ENCODE measurements at regions not wholly inside any gene's neighbourhood (a gene's known extent, or its start where the extent isn't known, plus 50 kb on each side); places are given as distances from the start of the nearest gene placed in this dataset.

DNA sequence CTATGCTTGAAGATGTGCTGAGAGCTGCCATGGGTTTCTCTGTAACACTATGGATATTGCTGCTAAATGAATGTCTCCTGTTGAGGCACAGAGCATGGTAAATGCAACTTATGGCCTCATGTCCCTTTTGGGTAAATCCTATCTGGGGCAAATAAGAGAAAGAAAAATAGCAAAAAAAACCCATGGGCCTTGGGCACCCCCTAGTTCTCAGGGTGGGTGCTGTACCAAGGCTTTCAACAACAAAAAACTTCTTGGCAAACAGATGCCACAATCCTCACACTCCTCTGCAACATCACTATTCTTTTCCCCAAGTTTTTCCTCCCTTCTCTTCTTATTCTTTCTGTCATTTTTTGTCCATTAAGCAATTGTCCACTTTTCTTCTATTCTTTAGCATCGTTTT, 340.1 kb upstream of the ROBO2 start:
- DNase-seq (no peak), ATAC-seq (no peak)
- Histone ChIP-seq H3K4me1 (ENCODE audit: control insufficient read depth, insufficient read depth, low read length) (no peaks in the 10 kb centered on the region), H3K27me3 (ENCODE audit: control insufficient read depth, insufficient read depth) (no peaks in the 10 kb centered on the region), H3K27ac (ENCODE audit: low read length) (no peak overlapping the region), H3K4me3 (ENCODE audit: low read length) (no peak overlapping the region), H3K9me3 (ENCODE audit: control insufficient read depth, low read length) (no peaks in the 10 kb centered on the region)
- intact Hi-C loops (cut with DNase I) = no loop called here
- WGBS = 66% methylated on average over 1 of the region's 1 CpG

DNA sequence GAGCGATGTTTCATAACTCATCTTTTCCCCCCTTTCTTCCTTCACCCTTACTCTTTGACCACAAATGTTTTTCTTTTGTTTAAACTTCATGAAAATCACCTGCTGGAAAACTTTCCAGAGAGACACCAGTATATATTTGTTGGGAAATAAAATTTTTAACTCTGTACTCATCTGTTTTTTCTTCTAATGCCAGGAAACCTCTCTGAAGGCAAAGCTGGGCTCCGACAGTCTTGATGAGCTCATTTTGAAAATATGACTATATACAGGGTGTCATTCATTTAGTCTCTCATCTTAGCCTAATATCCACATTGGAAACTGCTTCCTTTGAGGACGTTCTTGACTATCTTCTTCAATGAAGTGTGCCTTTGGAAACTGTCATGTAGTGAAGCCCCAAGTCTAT, 339.6 kb upstream of the ROBO2 start:
- Histone ChIP-seq H3K4me3 (ENCODE audit: low read length) (no peak overlapping the region), H3K4me1 (ENCODE audit: control insufficient read depth, insufficient read depth, low read length) (no peaks in the 10 kb centered on the region), H3K27me3 (ENCODE audit: control insufficient read depth, insufficient read depth) (no peaks in the 10 kb centered on the region), H3K9me3 (ENCODE audit: control insufficient read depth, low read length) (no peaks in the 10 kb centered on the region), H3K27ac (ENCODE audit: low read length) (no peak overlapping the region)
- DNase-seq (no peak), ATAC-seq (no peak)
- WGBS = 67% methylated on average over 3 of the region's 3 CpGs
- intact Hi-C loops (cut with DNase I) = no loop called here

DNA sequence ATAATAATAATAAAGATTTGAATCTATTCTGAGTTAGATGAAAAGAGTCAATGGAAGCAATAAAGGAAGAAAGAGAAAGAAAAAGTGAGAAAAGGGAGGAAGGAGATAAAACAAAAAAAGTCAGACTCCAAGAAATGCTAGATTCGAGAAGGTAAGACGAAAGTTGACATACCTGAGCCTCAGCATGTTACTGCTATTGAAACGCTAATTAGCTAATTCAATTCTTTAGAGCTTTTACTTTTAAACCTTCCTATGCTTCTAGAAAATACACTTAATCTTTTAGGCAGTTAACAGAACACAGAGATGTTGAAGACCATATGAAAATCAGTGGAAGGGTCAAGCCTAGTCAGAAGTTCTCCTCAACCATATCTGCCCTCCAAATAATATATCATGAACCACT, 337.2 kb upstream of the ROBO2 start:
- no peak for ATAC-seq
- no peak overlapping the region for H3K4me3 ChIP-seq (ENCODE audit: low read length)
- H3K27me3 ChIP-seq (ENCODE audit: control insufficient read depth, insufficient read depth) = no peaks in the 10 kb centered on the region
- DNase-seq = no peak
- H3K4me1 ChIP-seq (ENCODE audit: control insufficient read depth, insufficient read depth, low read length) = no peaks in the 10 kb centered on the region
- WGBS = 75% methylated on average over 3 of the region's 3 CpGs
- H3K9me3 ChIP-seq (ENCODE audit: control insufficient read depth, low read length) = no peaks in the 10 kb centered on the region
- no peak overlapping the region for H3K27ac ChIP-seq (ENCODE audit: low read length)
- intact Hi-C loops (cut with DNase I) = no loop called here

DNA sequence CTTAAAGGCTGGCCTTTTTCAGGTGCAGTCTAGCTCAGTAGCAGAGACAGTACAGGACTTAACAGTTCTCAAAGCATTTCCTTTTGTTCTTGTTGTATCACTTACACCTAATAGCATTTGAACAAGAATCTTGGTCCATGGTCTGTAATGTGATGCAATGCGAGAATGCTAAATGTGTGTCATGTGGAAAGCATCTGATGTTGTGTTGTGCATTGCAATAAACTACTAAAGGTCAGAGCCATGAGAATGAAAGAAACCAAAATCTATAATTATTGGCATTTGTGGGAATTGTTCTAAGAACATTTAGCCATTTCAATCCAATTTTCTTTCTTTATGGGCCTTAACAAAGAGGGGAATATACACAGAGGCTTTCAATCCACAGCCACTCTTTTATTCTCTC, 324.5 kb upstream of the ROBO2 start:
- H3K9me3 ChIP-seq (ENCODE audit: control insufficient read depth, low read length) = no peaks in the 10 kb centered on the region
- no peak overlapping the region for H3K27ac ChIP-seq (ENCODE audit: low read length)
- intact Hi-C loops (cut with DNase I) = no loop called here
- WGBS = 81% methylated on average over 1 of the region's 1 CpG
- H3K4me3 ChIP-seq (ENCODE audit: low read length) = no peak overlapping the region
- DNase-seq = no peak
- no peaks in the 10 kb centered on the region for H3K27me3 ChIP-seq (ENCODE audit: control insufficient read depth, insufficient read depth)
- no peak for ATAC-seq
- H3K4me1 ChIP-seq (ENCODE audit: control insufficient read depth, insufficient read depth, low read length) = no peaks in the 10 kb centered on the region

DNA sequence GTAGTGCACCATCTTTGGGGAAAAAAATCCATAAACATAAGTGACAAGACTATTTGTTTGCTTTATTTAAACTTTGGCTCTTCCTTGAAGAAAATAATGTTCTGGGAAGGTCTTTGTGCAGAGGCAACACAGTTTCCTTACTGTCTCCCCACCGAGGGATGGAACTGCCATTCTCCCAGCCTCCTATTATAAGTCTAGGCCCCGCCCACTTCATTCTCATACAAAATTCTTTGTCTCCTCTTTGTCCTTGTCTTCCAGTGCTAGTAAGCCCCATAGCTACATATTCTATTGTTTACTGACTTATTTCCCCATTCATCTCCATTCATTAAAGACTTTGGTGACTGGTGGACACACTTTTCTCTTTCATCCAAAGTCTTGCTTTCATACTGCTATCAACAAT, 316.5 kb upstream of the ROBO2 start:
- no peak overlapping the region for H3K4me3 ChIP-seq (ENCODE audit: low read length)
- H3K27ac ChIP-seq (ENCODE audit: low read length) = no peak overlapping the region
- H3K27me3 ChIP-seq (ENCODE audit: control insufficient read depth, insufficient read depth) = no peaks in the 10 kb centered on the region
- intact Hi-C loops (cut with DNase I) = no loop called here
- H3K9me3 ChIP-seq (ENCODE audit: control insufficient read depth, low read length) = no peaks in the 10 kb centered on the region
- no peak for ATAC-seq
- DNase-seq = no peak
- no peaks in the 10 kb centered on the region for H3K4me1 ChIP-seq (ENCODE audit: control insufficient read depth, insufficient read depth, low read length)
- WGBS = 65% methylated on average over 2 of the region's 2 CpGs

DNA sequence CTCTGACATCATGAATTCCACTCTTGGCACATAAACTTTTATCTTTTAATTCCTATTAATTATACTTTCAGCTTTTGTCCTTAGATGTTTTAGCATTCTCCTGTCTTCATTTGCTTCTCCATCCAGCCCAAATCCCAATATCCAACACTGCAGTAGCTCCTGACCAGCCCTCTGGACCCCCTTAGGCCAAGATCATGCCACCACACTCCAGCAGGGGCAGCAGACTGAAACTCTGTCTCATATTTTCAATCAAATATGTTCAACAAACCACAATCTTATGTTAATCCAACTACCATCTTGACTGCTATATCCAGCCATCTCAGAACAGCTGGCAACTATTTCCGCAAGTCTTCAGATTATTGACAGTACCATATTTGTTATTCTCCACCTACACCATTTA, 315.8 kb upstream of the ROBO2 start:
- intact Hi-C loops (cut with DNase I) = no loop called here

DNA sequence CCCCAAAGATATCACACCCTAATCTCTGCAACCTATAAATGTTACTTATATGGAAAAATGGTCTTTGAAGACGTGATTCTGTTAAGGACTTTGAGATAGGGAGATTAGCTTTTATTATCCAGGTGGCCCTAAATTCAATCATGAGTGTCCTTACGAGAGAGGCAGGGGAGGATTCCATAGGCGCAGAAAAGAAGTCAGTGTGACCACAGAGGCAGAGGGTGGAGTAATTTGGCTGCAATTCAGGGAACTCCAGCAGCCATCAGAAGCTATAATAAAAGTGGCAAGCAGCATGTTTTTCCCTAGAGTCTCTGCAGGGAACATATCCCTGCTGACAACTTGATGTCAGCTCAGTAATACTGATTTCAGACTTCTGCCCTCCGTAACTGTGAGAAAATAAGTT, 315.2 kb upstream of the ROBO2 start:
- Histone ChIP-seq H3K27me3 (ENCODE audit: control insufficient read depth, insufficient read depth) (no peaks in the 10 kb centered on the region), H3K4me1 (ENCODE audit: control insufficient read depth, insufficient read depth, low read length) (no peaks in the 10 kb centered on the region), H3K9me3 (ENCODE audit: control insufficient read depth, low read length) (no peaks in the 10 kb centered on the region), H3K27ac (ENCODE audit: low read length) (no peak overlapping the region), H3K4me3 (ENCODE audit: low read length) (no peak overlapping the region)
- ATAC-seq (no peak), DNase-seq (no peak)
- WGBS = 62% methylated on average over 4 of the region's 4 CpGs
- intact Hi-C loops (cut with DNase I) = no loop called here

More for the DNA sequence above, 315.8 kb upstream of the ROBO2 start:
- no peak for DNase-seq
- 92% methylated on average over 1 of the region's 1 CpG for WGBS
- H3K4me3 ChIP-seq (ENCODE audit: low read length) = no peak overlapping the region
- no peak for ATAC-seq
- H3K27me3 ChIP-seq (ENCODE audit: control insufficient read depth, insufficient read depth) = no peaks in the 10 kb centered on the region
- no peak overlapping the region for H3K27ac ChIP-seq (ENCODE audit: low read length)
- no peaks in the 10 kb centered on the region for H3K9me3 ChIP-seq (ENCODE audit: control insufficient read depth, low read length)
- no peaks in the 10 kb centered on the region for H3K4me1 ChIP-seq (ENCODE audit: control insufficient read depth, insufficient read depth, low read length)

DNA sequence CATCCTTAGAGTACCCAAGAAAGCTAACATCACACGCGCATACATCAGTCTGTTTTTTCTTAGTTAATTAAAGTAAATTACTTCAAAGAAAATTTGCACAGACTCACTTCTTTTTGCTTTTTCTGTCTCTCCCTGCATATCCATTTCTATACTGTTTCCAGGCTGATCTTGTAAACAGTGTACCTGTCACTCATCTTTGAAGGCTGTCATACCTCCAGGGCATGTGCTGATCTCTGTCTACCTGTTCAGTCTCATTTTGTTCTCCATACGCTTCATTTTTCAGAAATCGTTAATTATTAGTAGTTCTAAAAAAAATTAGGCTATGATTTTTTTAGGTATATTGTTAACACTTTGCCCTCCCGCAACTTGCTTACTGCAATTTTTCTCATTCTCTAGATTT, 313.9 kb upstream of the ROBO2 start:
- DNase-seq (no peak), ATAC-seq (no peak)
- H3K27me3 ChIP-seq (ENCODE audit: control insufficient read depth, insufficient read depth) = no peaks in the 10 kb centered on the region
- no peaks in the 10 kb centered on the region for H3K4me1 ChIP-seq (ENCODE audit: control insufficient read depth, insufficient read depth, low read length)
- H3K4me3 ChIP-seq (ENCODE audit: low read length) = no peak overlapping the region
- no peaks in the 10 kb centered on the region for H3K9me3 ChIP-seq (ENCODE audit: control insufficient read depth, low read length)
- intact Hi-C loops (cut with DNase I) = no loop called here
- 95% methylated on average over 5 of the region's 5 CpGs for WGBS
- H3K27ac ChIP-seq (ENCODE audit: low read length) = no peak overlapping the region

DNA sequence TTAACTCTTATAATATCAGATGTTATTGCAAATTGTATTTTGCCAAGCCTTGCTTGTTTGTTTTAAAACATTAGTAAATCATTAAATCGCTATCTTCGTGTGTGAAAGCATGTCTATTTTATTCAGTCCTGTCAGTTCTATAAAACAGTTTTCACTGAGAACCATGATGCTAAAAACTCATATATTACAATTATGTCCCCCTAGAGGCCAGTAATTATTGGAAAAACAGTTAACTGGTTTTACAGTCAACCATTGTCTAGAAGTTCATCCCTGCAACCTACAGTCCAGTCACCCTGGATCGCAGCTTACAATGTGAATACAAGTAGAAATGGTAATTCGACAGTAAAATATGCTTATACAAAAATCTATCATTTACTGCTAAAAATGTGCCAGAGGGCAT, 311.5 kb upstream of the ROBO2 start:
- H3K4me3 ChIP-seq (ENCODE audit: low read length) = no peak overlapping the region
- no peak overlapping the region for H3K27ac ChIP-seq (ENCODE audit: low read length)
- 88% methylated on average over 4 of the region's 4 CpGs for WGBS
- H3K4me1 ChIP-seq (ENCODE audit: control insufficient read depth, insufficient read depth, low read length) = no peaks in the 10 kb centered on the region
- intact Hi-C loops (cut with DNase I) = no loop called here
- H3K27me3 ChIP-seq (ENCODE audit: control insufficient read depth, insufficient read depth) = no peaks in the 10 kb centered on the region
- DNase-seq = no peak
- ATAC-seq = no peak
- no peaks in the 10 kb centered on the region for H3K9me3 ChIP-seq (ENCODE audit: control insufficient read depth, low read length)

DNA sequence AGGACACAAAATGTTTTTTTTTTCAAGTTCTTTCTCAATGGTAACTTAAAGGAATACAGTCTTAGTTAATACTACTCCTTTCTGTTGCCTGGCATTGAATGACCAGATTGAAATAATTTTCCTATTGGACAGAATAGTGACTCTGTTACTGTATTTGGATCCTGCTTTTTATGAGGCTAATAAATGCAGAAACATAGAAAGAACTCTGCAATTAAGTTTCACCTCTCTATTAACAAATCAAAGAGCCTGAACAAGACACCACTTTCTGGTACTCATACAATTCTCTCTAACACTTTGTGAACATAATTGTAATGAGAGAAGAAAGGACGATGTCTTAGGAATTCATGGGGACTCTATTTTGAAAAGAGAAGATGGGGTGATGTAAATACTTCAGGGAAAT, 308.4 kb upstream of the ROBO2 start:
- intact Hi-C loops (cut with DNase I) = no loop called here
- DNase-seq (no peak), ATAC-seq (no peak)
- 79% methylated on average over 1 of the region's 1 CpG for WGBS
- Histone ChIP-seq H3K9me3 (ENCODE audit: control insufficient read depth, low read length) (no peaks in the 10 kb centered on the region), H3K27ac (ENCODE audit: low read length) (no peak overlapping the region), H3K27me3 (ENCODE audit: control insufficient read depth, insufficient read depth) (no peaks in the 10 kb centered on the region), H3K4me1 (ENCODE audit: control insufficient read depth, insufficient read depth, low read length) (no peaks in the 10 kb centered on the region), H3K4me3 (ENCODE audit: low read length) (no peak overlapping the region)

DNA sequence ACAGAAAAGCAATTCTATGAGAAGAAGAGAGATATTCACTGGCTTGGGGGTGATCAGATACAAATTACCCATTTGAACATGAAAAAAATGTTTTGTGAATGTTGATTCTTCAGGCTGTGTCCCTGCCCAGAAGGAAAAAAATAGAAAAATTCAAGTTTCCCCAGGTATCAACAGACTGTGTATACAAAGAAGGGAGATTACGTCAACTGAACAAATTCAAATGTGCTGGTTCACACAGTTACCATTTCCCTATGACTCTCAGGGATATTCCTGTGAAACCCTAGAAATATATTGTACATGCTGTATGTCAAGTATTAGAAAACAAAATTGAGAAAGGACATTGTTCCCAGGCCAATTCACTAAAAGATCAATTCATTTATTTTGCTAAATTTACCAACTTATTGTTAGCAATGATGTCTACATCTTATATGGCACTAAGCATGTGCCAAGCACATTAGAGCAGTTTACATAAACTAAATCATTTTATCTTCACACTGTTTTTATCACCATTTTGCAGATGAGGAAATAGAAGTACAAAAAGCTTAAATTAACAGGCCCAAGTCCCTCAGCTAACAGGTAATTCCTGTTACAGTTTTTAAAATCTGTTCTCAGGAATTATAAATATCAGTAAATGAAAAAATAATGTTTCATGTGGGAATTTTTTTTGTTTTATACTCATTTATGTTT, 306.7 kb upstream of the ROBO2 start:
- Histone ChIP-seq H3K27me3 (ENCODE audit: control insufficient read depth, insufficient read depth) (no peaks in the 10 kb centered on the region), H3K4me3 (ENCODE audit: low read length) (no peak overlapping the region), H3K4me1 (ENCODE audit: control insufficient read depth, insufficient read depth, low read length) (no peaks in the 10 kb centered on the region), H3K27ac (ENCODE audit: low read length) (no peak overlapping the region), H3K9me3 (ENCODE audit: control insufficient read depth, low read length) (no peaks in the 10 kb centered on the region)
- intact Hi-C loops (cut with DNase I) = no loop called here
- 84% methylated on average over 1 of the region's 1 CpG for WGBS
- DNase-seq = no peak
- no peak for ATAC-seq

DNA sequence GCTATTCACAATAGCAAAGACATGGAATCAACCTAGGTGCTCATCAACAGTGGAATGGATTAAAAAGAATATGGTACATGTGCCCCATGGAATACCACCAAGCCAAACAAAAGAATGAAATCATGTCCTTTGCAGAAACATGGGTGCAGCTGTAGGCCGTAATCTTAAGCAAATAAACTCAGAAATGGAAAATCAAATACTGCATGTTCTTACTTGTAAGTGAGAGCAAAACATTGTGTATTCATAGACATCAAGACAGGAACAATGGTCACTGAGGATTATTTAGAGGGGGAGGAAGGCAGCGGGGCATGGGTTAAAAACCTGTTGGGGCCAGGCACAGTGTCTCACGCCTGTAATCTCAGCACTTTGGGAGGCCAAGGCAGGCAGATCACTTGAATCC, 304.7 kb upstream of the ROBO2 start:
- Histone ChIP-seq H3K9me3 (ENCODE audit: control insufficient read depth, low read length) (no peaks in the 10 kb centered on the region), H3K27me3 (ENCODE audit: control insufficient read depth, insufficient read depth) (no peaks in the 10 kb centered on the region), H3K4me3 (ENCODE audit: low read length) (no peak overlapping the region), H3K27ac (ENCODE audit: low read length) (no peak overlapping the region), H3K4me1 (ENCODE audit: control insufficient read depth, insufficient read depth, low read length) (no peaks in the 10 kb centered on the region)
- 47% methylated on average over 3 of the region's 3 CpGs for WGBS
- no peak for ATAC-seq
- no peak for DNase-seq
- intact Hi-C loops (cut with DNase I) = no loop called here
